ENCODE measurements at regions not wholly inside any gene's neighbourhood (a gene's known extent, or its start where the extent isn't known, plus 50 kb on each side); places are given as distances from the start of the nearest gene placed in this dataset.

- peak; percentile 27 for DNase-seq (ENCODE audit: low spot score)
Observed at GRCh38 chr22:22037740-22038139, 55.2 kb upstream of the TOP3B start.

GRCh38 chr22:22037229-22037628 lies 54.6 kb upstream of the TOP3B start:
- no peak for DNase-seq (ENCODE audit: low spot score)

GRCh38 chr22:22036588-22036987 lies 54.0 kb upstream of the TOP3B start:
- DNase-seq (ENCODE audit: low spot score): no peak

- DNase-seq (ENCODE audit: low spot score): no peak
Observed at GRCh38 chr22:22035771-22036314, 53.3 kb upstream of the TOP3B start.

- DNase-seq (ENCODE audit: low spot score): no peak
Observed at GRCh38 chr22:22035203-22035602, 52.6 kb upstream of the TOP3B start.

DNA sequence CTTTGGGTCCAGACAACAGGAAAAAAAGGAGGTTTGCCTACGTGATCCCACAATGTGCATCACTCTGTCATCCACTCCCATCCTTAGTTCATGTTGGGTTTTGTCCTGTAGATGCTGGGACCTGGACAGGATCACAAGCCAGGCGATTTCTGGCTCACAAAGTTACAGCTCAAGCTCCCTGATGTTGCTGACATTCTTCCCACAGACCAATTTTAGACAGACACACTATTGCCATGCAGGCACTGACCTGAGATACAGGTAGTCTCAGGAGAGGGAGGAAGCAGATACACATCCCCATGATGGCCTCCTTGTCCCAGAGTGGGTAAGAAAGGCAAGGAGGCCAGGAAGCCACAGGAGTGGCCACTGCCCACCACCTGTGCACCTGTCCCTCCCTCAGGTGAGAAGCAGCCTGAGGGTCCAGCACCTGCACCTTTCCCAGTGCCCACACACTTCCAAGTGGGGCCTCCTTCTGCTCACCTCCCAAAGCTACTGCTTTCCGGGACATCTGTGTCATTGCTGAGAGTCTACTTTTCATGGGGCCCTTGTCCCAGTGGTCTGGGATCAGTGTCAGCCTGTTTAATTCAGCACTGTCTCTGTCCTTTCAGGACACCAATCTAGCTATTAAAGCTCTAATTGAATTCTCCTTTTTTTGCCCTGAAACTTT lies 52.0 kb upstream of the TOP3B start:
- DNase-seq (ENCODE audit: low spot score): no peak

DNA sequence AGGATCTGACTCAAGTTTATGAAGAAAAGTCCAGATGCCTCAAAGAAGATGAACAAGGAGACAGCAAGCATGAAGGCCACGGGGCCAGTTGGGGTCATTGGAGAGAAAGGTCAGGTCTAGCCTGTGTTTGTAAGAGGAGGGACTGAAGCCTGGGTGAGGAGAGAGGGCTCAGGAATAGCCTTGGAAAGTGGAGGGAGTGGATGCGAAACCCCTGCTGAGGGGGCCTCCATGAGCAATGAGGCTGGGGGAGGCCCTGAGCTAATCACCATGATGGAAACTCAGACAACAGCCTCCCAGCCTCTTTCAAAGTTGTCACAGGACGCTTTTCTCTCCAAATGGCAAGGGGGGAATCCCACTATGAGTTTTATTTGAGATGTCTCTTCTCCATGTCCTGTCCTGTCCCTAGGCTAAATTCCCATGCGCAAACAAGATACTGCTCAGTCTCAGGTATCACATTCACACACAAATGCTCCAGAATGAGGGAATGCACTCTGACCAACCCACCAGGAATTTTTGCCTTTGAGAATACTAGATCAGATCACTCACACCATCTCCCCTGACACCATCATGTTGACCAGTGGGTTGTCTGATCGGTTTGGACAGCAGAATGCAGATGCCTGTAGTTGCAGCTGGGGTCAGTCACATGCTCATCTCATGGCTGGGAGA lies 51.3 kb upstream of the TOP3B start:
- no peak for DNase-seq (ENCODE audit: low spot score)

- no peak for DNase-seq (ENCODE audit: low spot score)
Observed at GRCh38 chr22:22032906-22033802, 50.6 kb upstream of the TOP3B start.

GRCh38 chr22:22032099-22032905 lies 49.7 kb upstream of the TOP3B start:
- DNase-seq (ENCODE audit: low spot score): no peak

All from AG20443 (cell line).